Colonic mucosa (tissue), 4 donors: ENCODE measurements at regions not wholly inside any gene's neighbourhood (a gene's known extent, or its start where the extent isn't known, plus 50 kb on each side); places are given as distances from the start of the nearest gene placed in this dataset.

ENCODE experiments used
- DNase-seq: peaks from one replicate; pipeline ENCODE4 v3.0.0-alpha.2; 2020
- H3K27ac ChIP-seq: fragments of 200-600 bp; one replicate; pipeline ENCODE4 v1.8.0; 2021
- H3K27me3 ChIP-seq: fragments of 200-600 bp; one replicate; pipeline ENCODE4 v1.8.0; 2021
- H3K36me3 ChIP-seq: fragments of 200-600 bp; one replicate; pipeline ENCODE4 v1.8.0; 2021
- H3K4me1 ChIP-seq: fragments of 200-600 bp; one replicate; pipeline ENCODE4 v1.8.0; 2021; ENCODE audit warnings: mild to moderate bottlenecking
- H3K4me3 ChIP-seq: fragments of 200-600 bp; one replicate; pipeline ENCODE4 v1.8.0; 2021
- H3K9ac ChIP-seq, 2 donors: one replicate each; pipeline ENCODE4 v1.7.0; 2013; ENCODE audit warnings: control low read depth in 2 of 2, low read depth in 2 of 2, low read length in 2 of 2
- H3K9me3 ChIP-seq: fragments of 200-600 bp; one replicate; pipeline ENCODE4 v1.8.0; 2021
- intact Hi-C: fragments of 100-400 bp; cut with DNase I; formaldehyde crosslinking; loops from one replicate; pipeline ENCODE4 v1.14.1; 2022
- TF ChIP-seq, protein P1 (sequence below): fragments of 200-600 bp; IDR thresholded peaks from one replicate; pipeline ENCODE4 v1.8.0; 2022; ENCODE audit warnings: antibody characterized with exemption, mild to moderate bottlenecking
- donor health status: healthy.
- donor health status: DM: no; HTN: no; CAD: no.
- donor health status: DM: no; HTN: no; CAD: no.

DNA sequence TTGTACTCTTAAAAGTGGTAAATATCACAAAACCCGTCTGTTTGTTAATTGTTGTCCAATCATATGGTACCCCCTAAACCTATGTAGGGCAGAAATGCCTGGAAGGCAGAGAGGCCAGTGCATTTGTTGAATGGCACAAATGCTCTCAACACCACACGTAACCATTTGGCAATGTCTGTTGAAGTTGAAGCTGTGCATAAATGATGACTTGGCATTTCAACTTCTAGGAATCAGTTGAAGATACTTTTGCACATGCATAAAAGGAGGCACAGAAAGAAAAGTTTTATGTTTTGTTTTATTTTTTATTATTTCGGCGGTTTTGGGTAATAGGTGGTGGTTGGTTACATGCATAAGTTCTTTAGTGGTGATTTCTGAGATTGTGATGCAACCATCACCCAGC lies 246.6 kb downstream of the TAF11L14 start:
- intact Hi-C loops, result no loop called here
- no peak for DNase-seq
- Histone ChIP-seq H3K27ac (no peak overlapping the region), H3K9me3 (no peaks in the 10 kb centered on the region), H3K36me3 (no peaks in the 10 kb centered on the region), H3K9ac (no peak overlapping the region), H3K4me1 (no peaks in the 10 kb centered on the region), H3K27me3 (no peaks in the 10 kb centered on the region), H3K4me3 (no peak overlapping the region)
- TF ChIP-seq, protein P1, sequence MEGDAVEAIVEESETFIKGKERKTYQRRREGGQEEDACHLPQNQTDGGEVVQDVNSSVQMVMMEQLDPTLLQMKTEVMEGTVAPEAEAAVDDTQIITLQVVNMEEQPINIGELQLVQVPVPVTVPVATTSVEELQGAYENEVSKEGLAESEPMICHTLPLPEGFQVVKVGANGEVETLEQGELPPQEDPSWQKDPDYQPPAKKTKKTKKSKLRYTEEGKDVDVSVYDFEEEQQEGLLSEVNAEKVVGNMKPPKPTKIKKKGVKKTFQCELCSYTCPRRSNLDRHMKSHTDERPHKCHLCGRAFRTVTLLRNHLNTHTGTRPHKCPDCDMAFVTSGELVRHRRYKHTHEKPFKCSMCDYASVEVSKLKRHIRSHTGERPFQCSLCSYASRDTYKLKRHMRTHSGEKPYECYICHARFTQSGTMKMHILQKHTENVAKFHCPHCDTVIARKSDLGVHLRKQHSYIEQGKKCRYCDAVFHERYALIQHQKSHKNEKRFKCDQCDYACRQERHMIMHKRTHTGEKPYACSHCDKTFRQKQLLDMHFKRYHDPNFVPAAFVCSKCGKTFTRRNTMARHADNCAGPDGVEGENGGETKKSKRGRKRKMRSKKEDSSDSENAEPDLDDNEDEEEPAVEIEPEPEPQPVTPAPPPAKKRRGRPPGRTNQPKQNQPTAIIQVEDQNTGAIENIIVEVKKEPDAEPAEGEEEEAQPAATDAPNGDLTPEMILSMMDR, result no peak

DNA sequence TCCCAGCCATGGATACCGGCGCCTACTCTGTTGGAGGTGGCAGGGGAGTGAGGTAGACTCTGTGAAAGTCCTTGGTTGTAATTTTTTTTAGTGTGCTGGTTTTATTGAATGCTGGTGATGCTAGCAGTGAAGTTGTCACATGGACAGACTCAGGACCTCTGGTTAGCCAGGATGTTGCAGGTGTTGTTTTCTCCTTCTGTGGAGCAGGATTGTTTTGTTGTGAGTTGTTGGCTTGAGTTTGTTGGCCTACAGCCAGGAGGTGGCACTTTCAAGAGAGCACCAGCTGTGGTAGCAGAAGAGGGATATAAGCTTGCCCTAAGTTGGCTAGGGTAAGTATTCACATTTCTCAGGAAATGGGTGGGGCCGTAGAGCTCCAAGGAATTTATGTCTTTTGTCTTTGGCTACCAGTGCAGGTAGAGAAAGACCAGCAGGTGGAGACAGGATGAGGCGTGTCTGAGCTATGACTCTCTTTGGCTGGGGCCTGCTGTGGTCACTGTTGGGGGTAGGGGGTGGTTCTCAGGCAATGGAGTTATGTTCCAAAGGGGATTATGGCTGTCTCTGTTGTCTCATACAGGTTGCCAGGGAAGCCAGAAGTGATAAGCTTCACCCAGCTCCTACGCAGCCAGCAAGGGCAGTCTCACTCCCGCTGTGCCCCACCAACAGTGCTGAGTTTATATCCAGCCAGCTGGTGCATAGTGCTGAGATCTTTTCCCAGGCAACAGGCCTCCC lies 248.7 kb downstream of the TAF11L14 start:
- Histone ChIP-seq H3K4me3 (no peak overlapping the region), H3K27me3 (no peaks in the 10 kb centered on the region), H3K4me1 (no peaks in the 10 kb centered on the region), H3K27ac (no peak overlapping the region), H3K9ac (no peak overlapping the region), H3K9me3 (no peaks in the 10 kb centered on the region), H3K36me3 (no peaks in the 10 kb centered on the region)
- no peak for DNase-seq
- TF ChIP-seq, protein P1, result no peak
- intact Hi-C loops, result no loop called here

DNA sequence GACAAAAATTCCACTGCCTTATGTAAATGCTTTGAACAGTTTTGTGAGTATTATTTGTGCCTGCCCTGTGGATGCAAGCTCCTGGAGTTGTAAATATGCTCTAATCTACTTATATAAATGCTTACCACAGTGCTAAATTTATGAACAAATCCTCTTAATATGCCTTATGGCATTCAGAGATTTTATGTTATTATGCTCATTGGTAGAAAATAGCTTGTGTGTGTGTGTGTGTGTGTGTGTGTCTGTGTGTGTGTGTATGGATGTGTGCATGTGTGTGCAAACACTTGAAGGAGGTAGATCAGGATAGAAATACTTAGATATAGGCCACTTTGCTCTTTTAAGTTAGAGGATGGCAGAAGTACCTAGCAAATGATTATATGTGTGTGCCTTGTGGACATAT lies 253.9 kb downstream of the TAF11L14 start:
- Histone ChIP-seq H3K4me1 (no peaks in the 10 kb centered on the region), H3K9me3 (no peaks in the 10 kb centered on the region), H3K27me3 (no peaks in the 10 kb centered on the region), H3K9ac (no peak overlapping the region), H3K27ac (no peak overlapping the region), H3K4me3 (no peak overlapping the region), H3K36me3 (no peaks in the 10 kb centered on the region)
- TF ChIP-seq, protein P1, result no peak
- intact Hi-C loops, result no loop called here
- DNase-seq, result no peak

DNA sequence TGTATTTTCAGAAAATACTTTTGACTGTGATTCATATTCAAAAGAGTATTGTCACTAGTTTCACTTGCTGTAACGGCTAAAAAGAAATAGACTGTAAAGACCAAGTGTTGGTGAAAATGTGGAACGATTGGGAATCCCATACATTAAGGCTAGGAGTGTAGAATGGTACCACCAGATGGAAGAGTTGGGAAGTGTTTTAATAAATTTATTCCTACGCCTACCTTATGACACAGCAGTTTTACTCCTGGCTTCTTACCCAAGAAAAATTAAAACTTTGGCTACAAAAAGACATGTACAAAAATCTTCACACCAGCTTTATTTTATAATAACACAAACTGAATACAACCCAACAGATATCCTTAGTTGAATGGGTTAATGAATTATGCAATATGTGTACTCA lies 256.2 kb downstream of the TAF11L14 start:
- Histone ChIP-seq H3K4me1 (no peaks in the 10 kb centered on the region), H3K27ac (no peak overlapping the region), H3K27me3 (no peaks in the 10 kb centered on the region), H3K36me3 (no peaks in the 10 kb centered on the region), H3K9me3 (no peaks in the 10 kb centered on the region), H3K9ac (no peak overlapping the region), H3K4me3 (no peak overlapping the region)
- intact Hi-C loops, result no loop called here
- DNase-seq, result no peak
- TF ChIP-seq, protein P1, result no peak

DNA sequence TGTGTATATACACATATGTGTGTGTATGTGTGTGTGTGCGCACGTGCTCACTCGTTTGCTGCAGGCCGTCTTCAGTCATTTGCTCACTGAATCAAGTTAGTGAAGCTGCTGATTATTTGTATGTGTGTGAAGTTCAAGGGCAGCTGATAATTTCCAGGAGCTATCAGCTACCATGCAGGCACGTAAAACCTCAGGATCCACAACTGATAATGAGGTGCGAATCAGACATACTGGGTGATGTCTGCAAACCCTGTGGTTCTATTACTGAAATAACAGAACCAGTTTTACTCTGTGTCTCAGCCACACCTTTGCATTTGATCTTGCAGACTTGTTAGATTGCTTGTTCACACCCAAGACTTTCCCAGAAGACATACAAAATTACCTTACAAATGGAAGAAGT lies 257.6 kb downstream of the TAF11L14 start:
- Histone ChIP-seq H3K4me3 (no peak overlapping the region), H3K27ac (no peak overlapping the region), H3K4me1 (no peaks in the 10 kb centered on the region), H3K9ac (no peak overlapping the region), H3K36me3 (no peaks in the 10 kb centered on the region), H3K27me3 (no peaks in the 10 kb centered on the region), H3K9me3 (no peaks in the 10 kb centered on the region)
- no peak for DNase-seq
- TF ChIP-seq, protein P1, result no peak
- intact Hi-C loops, result no loop called here
